Left colon (tissue), 2 donors: ENCODE measurements at regions not wholly inside any gene's neighbourhood (a gene's known extent, or its start where the extent isn't known, plus 50 kb on each side); places are given as distances from the start of the nearest gene placed in this dataset.

Experiments used
- ATAC-seq: fragments of 200-7000 bp; cut with Tn5 transposase; one replicate; pipeline ENCODE4 v1.9.1; 2020; ENCODE audit warnings: mild to moderate bottlenecking, moderate library complexity
- DNase-seq, 2 donors: peaks; one replicate each; pipeline ENCODE4 v3.0.0-alpha.2; 2020
- intact Hi-C, 2 donors: fragments of 100-400 bp; cut with DNase I in 1 of 2; cut with micrococcal nuclease in 1 of 2; formaldehyde crosslinking; loops; one replicate each; pipeline versions ENCODE4 v1.11.2 to v1.14.0; 2022; cut with DNase I, micrococcal nuclease
- donor health status: DM: no; HTN: no; CAD: no.
- donor health status: DM: yes; HTN: yes; CAD: no.

- DNase-seq = no peak
- intact Hi-C loops = no loop called here
- ATAC-seq = no peak
Measured at GRCh38 chr2:139969323-139969722, 1189.1 kb upstream of the NXPH2 start.

GRCh38 chr2:139968588-139968987 is 1188.4 kb upstream of the NXPH2 start:
- ATAC-seq = no peak
- intact Hi-C loops = no loop called here
- no peak for DNase-seq

- ATAC-seq (no peak), DNase-seq (no peak)
- intact Hi-C loops = no loop called here
Measured at GRCh38 chr2:139967665-139968064, 1187.5 kb upstream of the NXPH2 start.

- intact Hi-C loops = no loop called here
- no peak for ATAC-seq
Measured at GRCh38 chr2:139964721-139965440, 1184.7 kb upstream of the NXPH2 start.

GRCh38 chr2:139963863-139964355 is 1183.7 kb upstream of the NXPH2 start:
- intact Hi-C loops = no loop called here
- no peak for ATAC-seq
- DNase-seq = no peak

More at GRCh38 chr2:139964721-139965440, 1184.7 kb upstream of the NXPH2 start:
- no peak for DNase-seq

- intact Hi-C loops = no loop called here
- ATAC-seq (peak; percentile 97), DNase-seq (peak in 1 of 2 donors; percentile 45)
Measured at GRCh38 chr2:139949242-139949972, 1169.2 kb upstream of the NXPH2 start.

GRCh38 chr2:139946690-139947089 is 1166.5 kb upstream of the NXPH2 start:
- ATAC-seq (no peak), DNase-seq (no peak)
- intact Hi-C loops = no loop called here

GRCh38 chr2:139940686-139941085 is 1160.5 kb upstream of the NXPH2 start:
- DNase-seq (no peak), ATAC-seq (no peak)
- intact Hi-C loops = no loop called here

- ATAC-seq = no peak
- no peak for DNase-seq
- intact Hi-C loops = no loop called here
Measured at GRCh38 chr2:139925903-139926302, 1145.7 kb upstream of the NXPH2 start.

GRCh38 chr2:139924070-139924469 is 1143.9 kb upstream of the NXPH2 start:
- intact Hi-C loops = no loop called here
- no peak for DNase-seq

GRCh38 chr2:139918982-139919381 is 1138.8 kb upstream of the NXPH2 start:
- intact Hi-C loops = no loop called here
- ATAC-seq = no peak

More at GRCh38 chr2:139924070-139924469, 1143.9 kb upstream of the NXPH2 start:
- ATAC-seq = no peak

GRCh38 chr2:139917690-139918384 is 1137.6 kb upstream of the NXPH2 start:
- intact Hi-C loops = no loop called here
- ATAC-seq (no peak), DNase-seq (no peak)

More at GRCh38 chr2:139918982-139919381, 1138.8 kb upstream of the NXPH2 start:
- DNase-seq = no peak

- ATAC-seq (no peak), DNase-seq (no peak)
- intact Hi-C loops = no loop called here
Measured at GRCh38 chr2:139916822-139917221, 1136.6 kb upstream of the NXPH2 start.

GRCh38 chr2:139911160-139911559 is 1131.0 kb upstream of the NXPH2 start:
- no peak for ATAC-seq
- intact Hi-C loops = no loop called here
- no peak for DNase-seq

- peak; percentile 85 for ATAC-seq
- no peak for DNase-seq
- intact Hi-C loops = no loop called here
Measured at GRCh38 chr2:139909136-139909535, 1128.9 kb upstream of the NXPH2 start.

GRCh38 chr2:139905624-139906023 is 1125.4 kb upstream of the NXPH2 start:
- intact Hi-C loops = no loop called here
- DNase-seq = no peak
- no peak for ATAC-seq

GRCh38 chr2:139891636-139892035 is 1111.4 kb upstream of the NXPH2 start:
- DNase-seq = no peak
- ATAC-seq = no peak
- intact Hi-C loops = no loop called here

- no peak for ATAC-seq
Measured at GRCh38 chr2:139885921-139886498, 1105.8 kb upstream of the NXPH2 start.

GRCh38 chr2:139876964-139877363 is 1096.8 kb upstream of the NXPH2 start:
- DNase-seq (no peak), ATAC-seq (no peak)
- intact Hi-C loops = no loop called here

More at GRCh38 chr2:139885921-139886498, 1105.8 kb upstream of the NXPH2 start:
- no peak for DNase-seq
- intact Hi-C loops = no loop called here
